Renal pelvis (tissue), 1 donor: ENCODE measurements at regions not wholly inside any gene's neighbourhood (a gene's known extent, or its start where the extent isn't known, plus 50 kb on each side); places are given as distances from the start of the nearest gene placed in this dataset.
"Not testable (repeated sequence)": the region's sequence is repeated elsewhere in the genome, so short reads cannot be mapped to it uniquely, and the experiment has no call there.

Experiments
- DNase-seq: peaks from one replicate; pipeline ENCODE4 v3.0.0-alpha.2; 2013

GRCh38 chr7:97928844-97929243, 56.6 kb upstream of the ASNS start:
- not testable (repeated sequence) for DNase-seq

- peak; percentile 42 for DNase-seq
Observed at GRCh38 chr7:97927790-97928748, 55.9 kb upstream of the ASNS start.
